ENCODE measurements at regions not wholly inside any gene's neighbourhood (a gene's known extent, or its start where the extent isn't known, plus 50 kb on each side); places are given as distances from the start of the nearest gene placed in this dataset.

- DNase-seq: no peak
Observed at GRCh38 chr5:6161257-6161656, 217.1 kb downstream of the MED10 start.

DNA sequence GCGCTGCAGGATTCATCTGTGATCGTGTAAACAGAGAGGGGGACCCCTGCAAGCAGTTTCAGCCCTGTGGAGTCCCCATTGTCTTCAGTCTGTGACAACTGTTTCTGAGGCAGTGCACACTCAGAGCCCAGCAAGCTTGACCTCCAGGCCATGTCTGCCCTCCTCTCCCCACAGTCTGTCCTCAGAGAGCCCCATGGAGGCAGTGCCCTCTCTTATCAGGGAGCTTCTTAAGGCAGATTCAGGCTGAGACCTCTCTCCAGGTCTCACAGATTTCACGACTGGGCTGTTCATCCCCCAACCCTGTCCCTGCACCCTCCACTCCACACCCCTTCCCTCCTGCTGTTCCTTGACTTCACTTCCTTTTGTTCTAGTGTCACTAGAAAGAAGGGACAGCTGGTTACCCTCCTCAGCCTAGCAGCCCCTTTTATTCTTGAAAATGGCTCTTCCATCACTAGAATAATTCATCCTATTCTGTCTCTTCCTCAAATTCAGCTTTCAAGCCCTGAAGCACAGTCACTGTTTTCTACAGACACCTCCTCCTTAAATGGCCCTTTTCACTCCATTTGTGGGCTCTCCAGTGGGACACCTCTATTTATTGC is 218.4 kb downstream of the MED10 start:
- no peak for DNase-seq

GRCh38 chr5:6158974-6159831 is 219.1 kb downstream of the MED10 start:
- no peak for DNase-seq

DNA sequence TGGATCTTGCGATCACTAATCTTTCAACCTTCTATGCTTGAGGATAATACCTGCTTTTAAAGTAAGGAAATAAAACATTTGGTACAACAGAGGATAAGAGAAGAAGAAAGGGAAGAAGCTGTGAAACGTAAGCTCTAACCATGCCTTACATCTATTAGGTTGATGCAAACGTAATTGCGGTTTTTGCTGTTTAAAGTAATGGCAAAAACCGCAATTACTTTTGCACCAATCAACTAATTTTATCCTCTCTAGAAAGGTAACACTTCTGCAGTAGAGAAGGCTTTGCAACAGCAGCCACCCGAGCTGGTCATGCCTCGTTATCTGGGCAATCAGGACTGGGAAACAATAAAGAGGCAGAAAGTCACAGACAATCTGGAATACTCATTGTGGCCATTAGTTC is 224.1 kb downstream of the MED10 start:
- no peak for DNase-seq

- DNase-seq: no peak
Observed at GRCh38 chr5:6146271-6146670, 232.1 kb downstream of the MED10 start.

DNA sequence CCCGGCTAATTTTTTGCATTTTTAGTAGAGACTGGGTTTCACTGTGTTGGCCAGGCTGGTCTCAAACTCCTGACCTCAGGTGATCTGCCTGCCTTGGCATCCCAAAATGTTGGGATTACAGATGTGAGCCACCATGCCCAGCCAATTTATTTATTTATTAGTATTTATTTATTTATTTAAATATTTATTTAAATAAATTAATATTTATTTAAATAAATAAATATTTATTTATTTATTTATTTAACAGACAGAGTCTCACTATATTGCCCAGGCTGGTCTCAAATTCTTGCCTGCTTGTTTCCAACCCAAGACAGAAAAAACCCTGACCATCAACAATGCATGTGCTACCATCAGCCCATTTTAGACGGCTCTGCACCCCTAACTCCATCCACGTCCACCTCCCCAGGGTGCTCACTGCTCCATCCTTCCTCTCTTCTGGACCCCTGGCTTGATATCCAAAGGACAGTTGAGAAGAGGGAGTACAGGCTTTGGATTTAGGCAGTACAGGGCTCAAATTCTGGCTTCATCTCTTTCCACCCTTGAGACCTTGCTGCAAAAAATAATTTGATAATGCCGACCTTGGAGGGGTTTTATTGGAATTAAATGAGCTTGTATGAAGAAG is 232.6 kb downstream of the MED10 start:
- DNase-seq: no peak

- no peak for DNase-seq
Observed at GRCh38 chr5:6143523-6143922, 234.8 kb downstream of the MED10 start.

DNA sequence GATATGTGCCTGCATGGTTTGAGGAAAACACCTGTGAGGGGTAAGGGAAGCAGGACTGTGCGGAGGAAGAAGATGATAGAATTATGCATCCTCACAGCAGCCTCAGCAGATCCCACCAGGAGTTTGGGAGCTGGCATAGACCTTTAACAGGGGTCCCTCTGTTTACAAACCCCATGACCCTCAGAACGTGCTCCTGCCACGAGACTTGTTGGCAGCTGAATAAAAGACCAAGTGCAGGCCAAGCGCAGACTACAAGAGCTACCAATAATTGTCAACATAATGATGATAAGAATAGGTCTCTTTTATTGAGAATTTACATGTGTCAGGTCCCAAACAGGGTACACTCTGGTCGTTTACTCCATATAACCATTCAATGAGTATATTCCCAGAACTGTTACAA is 236.0 kb downstream of the MED10 start:
- DNase-seq: no peak

DNA sequence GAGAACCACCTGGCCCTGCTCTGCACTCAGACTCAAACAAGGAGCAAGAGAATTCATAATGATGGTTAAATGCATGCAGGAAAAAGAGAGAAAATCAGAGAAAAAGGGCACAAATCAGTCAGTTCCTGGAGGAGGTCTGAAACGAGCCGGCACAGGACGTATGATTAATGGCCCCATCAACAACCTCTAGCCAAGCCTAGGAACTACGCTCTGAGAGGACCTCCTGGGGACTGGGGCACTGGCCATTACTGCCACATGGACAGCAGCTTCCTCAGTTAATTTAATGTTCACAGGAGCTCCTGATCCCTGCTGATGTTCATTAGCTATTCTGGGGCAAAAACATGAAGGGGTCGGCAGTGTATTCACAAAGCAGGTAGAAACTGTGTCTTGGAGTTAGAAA is 238.1 kb downstream of the MED10 start:
- no peak for DNase-seq

DNA sequence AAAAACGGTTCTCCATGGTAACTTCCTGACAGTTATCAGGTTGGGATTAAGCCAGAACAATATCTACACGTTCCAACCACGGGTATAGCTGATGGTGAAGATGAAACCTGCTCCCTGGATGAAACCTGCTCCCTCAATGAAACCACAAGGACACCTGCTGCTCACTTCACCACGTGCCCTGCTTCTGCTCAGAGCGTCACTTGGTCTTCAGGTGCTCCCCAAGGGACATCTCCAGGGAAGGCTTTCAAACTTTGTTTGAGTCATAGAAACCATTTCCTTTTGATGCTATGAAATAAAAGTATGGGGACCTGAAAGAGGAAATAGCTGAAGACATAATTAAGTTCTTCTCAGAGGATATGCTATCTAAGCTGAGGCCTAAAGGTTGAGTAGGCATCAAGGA is 242.4 kb downstream of the MED10 start:
- DNase-seq: no peak

- DNase-seq: no peak
Observed at GRCh38 chr5:6134281-6134680, 244.1 kb downstream of the MED10 start.

DNA sequence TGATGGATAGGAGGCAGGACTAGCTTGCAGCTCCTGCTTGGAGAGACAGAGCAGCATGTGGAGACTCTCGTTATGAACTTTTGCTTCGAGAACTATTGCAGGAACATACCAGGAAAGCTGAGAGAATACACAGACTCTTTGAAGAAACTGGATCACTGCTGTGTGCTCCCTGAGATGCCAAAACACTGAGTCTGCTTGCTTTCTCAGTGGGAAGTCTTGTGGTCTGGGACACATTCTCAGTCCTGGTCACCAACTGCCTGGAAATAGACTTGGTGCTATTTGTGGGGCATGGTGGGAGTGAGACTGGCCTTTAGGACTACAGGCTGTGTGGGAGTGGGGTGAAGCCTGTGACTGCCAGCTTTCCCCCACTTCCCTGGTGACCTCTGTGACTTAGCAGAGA is 252.6 kb downstream of the MED10 start:
- DNase-seq: no peak

DNA sequence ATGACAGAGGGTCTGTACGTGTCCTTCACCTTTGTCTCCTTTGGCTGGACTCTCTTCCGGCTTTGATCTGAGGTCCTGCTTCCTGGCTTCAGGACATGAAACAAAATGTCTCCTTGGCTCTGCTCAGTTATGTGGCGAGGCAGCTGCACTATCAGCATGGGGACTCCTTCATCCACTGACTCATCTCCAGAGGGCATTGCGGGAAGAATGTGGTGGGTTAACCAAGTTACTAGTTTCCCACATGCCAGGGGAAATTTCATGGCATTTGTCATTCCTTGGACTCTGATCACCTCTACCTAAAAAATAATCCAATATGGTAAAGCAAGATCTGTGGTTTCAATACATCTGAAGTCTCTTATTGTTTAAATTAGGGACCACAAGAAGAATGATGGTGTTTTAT is 259.7 kb downstream of the MED10 start:
- DNase-seq: no peak

- no peak for DNase-seq
Observed at GRCh38 chr5:6117212-6117611, 261.1 kb downstream of the MED10 start.

DNA sequence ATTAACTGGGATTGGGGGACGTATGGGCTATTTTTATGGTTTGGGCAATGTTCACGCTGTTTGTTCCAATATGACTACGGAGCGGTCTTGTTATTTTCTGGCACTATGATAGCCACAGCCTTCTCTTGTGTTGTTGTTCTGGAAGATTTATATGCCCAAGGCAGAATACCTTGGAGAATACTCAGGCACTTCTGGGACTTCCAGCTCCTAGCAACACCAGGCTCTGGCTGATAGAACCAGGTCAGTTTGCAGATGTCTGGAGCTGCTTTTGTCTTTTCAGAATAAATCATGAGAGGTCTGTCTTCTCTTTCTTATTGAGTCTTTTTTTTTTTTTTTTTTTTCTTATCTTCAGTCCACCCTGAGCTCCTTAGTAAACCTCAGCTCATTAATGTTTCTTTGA is 262.5 kb downstream of the MED10 start:
- DNase-seq: no peak

- no peak for DNase-seq
Observed at GRCh38 chr5:6112538-6112937, 265.8 kb downstream of the MED10 start.

- no peak for DNase-seq
Observed at GRCh38 chr5:6112125-6112524, 266.2 kb downstream of the MED10 start.

GRCh38 chr5:6111131-6111530 is 267.2 kb downstream of the MED10 start:
- DNase-seq: no peak

GRCh38 chr5:6110441-6111005 is 267.8 kb downstream of the MED10 start:
- DNase-seq: no peak

- DNase-seq: no peak
Observed at GRCh38 chr5:6108981-6109825, 269.1 kb downstream of the MED10 start.

DNA sequence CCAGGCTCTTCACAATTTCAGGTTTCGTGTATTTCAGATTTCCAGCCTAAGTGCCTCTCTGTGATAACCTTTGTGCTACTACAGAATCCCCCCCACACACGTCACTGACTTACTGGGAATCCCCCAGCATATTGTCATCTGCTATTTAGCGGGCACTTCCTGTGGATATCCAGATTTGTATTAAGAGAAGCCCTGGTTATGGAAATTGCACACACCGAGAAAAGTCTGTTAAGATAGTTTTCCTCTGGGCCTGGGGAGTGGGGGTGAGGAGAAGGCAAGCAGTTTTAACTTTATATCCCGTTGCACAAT is 269.9 kb downstream of the MED10 start:
- no peak for DNase-seq

DNA sequence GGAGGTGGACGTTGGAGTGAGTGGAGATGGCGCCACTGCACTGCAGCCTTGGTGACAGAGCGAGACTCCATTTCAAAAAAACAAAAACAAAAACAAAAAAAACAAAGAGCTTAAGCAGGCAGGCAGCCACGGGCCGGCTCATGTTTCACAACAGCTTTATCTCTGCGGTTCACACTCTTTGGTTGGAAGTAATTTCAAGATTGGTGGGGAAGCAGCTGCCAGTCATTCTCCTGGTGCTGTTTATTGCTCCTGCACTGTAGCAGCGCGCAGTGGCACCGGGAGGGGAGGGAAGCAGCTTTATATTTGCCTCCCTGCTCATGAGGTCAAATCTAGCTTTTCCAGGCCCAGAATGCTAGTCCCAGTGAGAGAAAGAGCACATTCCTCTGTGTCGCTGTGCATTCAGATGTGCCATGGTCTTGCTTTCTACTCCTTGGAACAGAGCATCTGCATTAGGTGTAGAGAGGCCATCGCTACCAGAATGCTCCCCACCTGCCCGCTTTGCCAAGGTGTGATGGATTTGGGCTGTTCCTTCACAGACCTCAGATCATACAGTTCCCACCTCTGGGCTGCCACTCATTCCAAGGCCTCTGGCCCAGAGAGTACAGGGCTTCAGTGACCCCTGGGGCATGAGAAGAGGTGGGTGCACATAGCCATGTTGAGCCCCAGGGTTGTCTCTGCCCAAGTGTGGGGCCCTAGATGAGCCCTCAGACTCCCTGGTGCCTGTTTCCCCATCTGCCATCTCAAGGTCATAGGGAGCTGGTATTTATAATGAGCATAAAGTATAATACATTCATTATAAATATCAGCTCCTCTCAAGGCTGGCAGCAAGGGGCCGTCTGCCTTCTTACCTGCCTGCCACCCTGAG is 270.4 kb downstream of the MED10 start:
- no peak for DNase-seq
